Parathyroid adenoma (tissue), 2 donors: ENCODE measurements at regions not wholly inside any gene's neighbourhood (a gene's known extent, or its start where the extent isn't known, plus 50 kb on each side); places are given as distances from the start of the nearest gene placed in this dataset.

Experiments
- H2AFZ ChIP-seq: fragments of 300-600 bp; sonication (generic); one replicate; pipeline ENCODE4 v1.7.0; 2017; ENCODE audit warnings: antibody characterized with exemption, mild to moderate bottlenecking
- H3K27ac ChIP-seq: fragments of 300-600 bp; sonication (generic); one replicate; pipeline ENCODE4 v1.7.0; 2017
- H3K27me3 ChIP-seq: fragments of 300-600 bp; sonication (generic); one replicate; pipeline ENCODE4 v1.7.0; 2017; ENCODE audit warnings: low read length; ENCODE audit not compliant: control insufficient read depth, insufficient read depth
- H3K36me3 ChIP-seq: fragments of 300-600 bp; sonication (generic); one replicate; pipeline ENCODE4 v1.7.0; 2017; ENCODE audit warnings: low read length; ENCODE audit not compliant: control insufficient read depth, insufficient read depth
- H3K4me1 ChIP-seq: fragments of 300-600 bp; sonication (generic); one replicate; pipeline ENCODE4 v1.7.0; 2017; ENCODE audit warnings: control low read depth
- H3K4me2 ChIP-seq: fragments of 300-600 bp; sonication (generic); one replicate; pipeline ENCODE4 v1.7.0; 2017; ENCODE audit warnings: low read length
- H3K4me3 ChIP-seq: fragments of 300-600 bp; sonication (generic); one replicate; pipeline ENCODE4 v1.7.0; 2017; ENCODE audit warnings: low read depth, low read length
- H3K79me2 ChIP-seq: fragments of 300-600 bp; sonication (generic); one replicate; pipeline ENCODE4 v1.7.0; 2017; ENCODE audit warnings: control low read depth
- H3K9ac ChIP-seq: fragments of 300-600 bp; sonication (generic); one replicate; pipeline ENCODE4 v1.7.0; 2017; ENCODE audit warnings: mild to moderate bottlenecking
- H3K9me3 ChIP-seq: fragments of 300-600 bp; sonication (generic); one replicate; pipeline ENCODE4 v1.7.0; 2017; ENCODE audit warnings: low read length; ENCODE audit not compliant: control insufficient read depth
- CTCF ChIP-seq: fragments of 300-600 bp; sonication (generic); IDR thresholded peaks from one replicate; pipeline ENCODE4 v1.7.0; 2017; ENCODE audit warnings: antibody characterized with exemption, mild to moderate bottlenecking
- donor health status: primary hyperparathyroidism.

- Histone ChIP-seq H3K9me3 (no peaks in the 10 kb centered on the region), H3K9ac (no peak overlapping the region), H3K79me2 (no peaks in the 10 kb centered on the region), H3K4me2 (no peak overlapping the region), H2AFZ (no peak overlapping the region), H3K27ac (no peak overlapping the region), H3K4me3 (no peak overlapping the region), H3K27me3 (no peaks in the 10 kb centered on the region), H3K36me3 (no peaks in the 10 kb centered on the region), H3K4me1 (no peaks in the 10 kb centered on the region)
- TF ChIP-seq CTCF: no peak
Measured at GRCh38 chr4:180674619-180675358, 1568.4 kb upstream of the TENM3 start.

- no peak overlapping the region for H2AFZ ChIP-seq
- H3K36me3 ChIP-seq: no peaks in the 10 kb centered on the region
- no peak for TF ChIP-seq CTCF
- H3K79me2 ChIP-seq: no peaks in the 10 kb centered on the region
- H3K27me3 ChIP-seq: no peaks in the 10 kb centered on the region
- H3K9ac ChIP-seq: no peak overlapping the region
- H3K4me3 ChIP-seq: no peak overlapping the region
- no peak overlapping the region for H3K27ac ChIP-seq
- no peaks in the 10 kb centered on the region for H3K9me3 ChIP-seq
- no peak overlapping the region for H3K4me2 ChIP-seq
- H3K4me1 ChIP-seq: no peaks in the 10 kb centered on the region
Measured at GRCh38 chr4:180675359-180675650, 1567.9 kb upstream of the TENM3 start.

GRCh38 chr4:180680305-180680704, 1562.9 kb upstream of the TENM3 start:
- Histone ChIP-seq H3K79me2 (no peaks in the 10 kb centered on the region), H3K27me3 (no peaks in the 10 kb centered on the region), H3K4me2 (no peak overlapping the region), H3K4me1 (no peaks in the 10 kb centered on the region), H3K9ac (no peak overlapping the region), H2AFZ (no peak overlapping the region), H3K27ac (no peak overlapping the region), H3K4me3 (no peak overlapping the region), H3K36me3 (no peaks in the 10 kb centered on the region), H3K9me3 (no peaks in the 10 kb centered on the region)
- TF ChIP-seq CTCF: no peak

- H3K27ac ChIP-seq: no peak overlapping the region
- no peak overlapping the region for H3K4me3 ChIP-seq
- TF ChIP-seq CTCF: no peak
- H3K79me2 ChIP-seq: no peaks in the 10 kb centered on the region
- no peak overlapping the region for H2AFZ ChIP-seq
- no peak overlapping the region for H3K9ac ChIP-seq
- no peaks in the 10 kb centered on the region for H3K4me1 ChIP-seq
- H3K9me3 ChIP-seq: no peaks in the 10 kb centered on the region
- no peaks in the 10 kb centered on the region for H3K27me3 ChIP-seq
- no peak overlapping the region for H3K4me2 ChIP-seq
- no peaks in the 10 kb centered on the region for H3K36me3 ChIP-seq
Measured at GRCh38 chr4:180682776-180683175, 1560.4 kb upstream of the TENM3 start.

- no peak for TF ChIP-seq CTCF
- no peak overlapping the region for H3K4me2 ChIP-seq
- H3K36me3 ChIP-seq: no peaks in the 10 kb centered on the region
- no peak overlapping the region for H3K4me3 ChIP-seq
- no peaks in the 10 kb centered on the region for H3K27me3 ChIP-seq
- no peaks in the 10 kb centered on the region for H3K9me3 ChIP-seq
- no peaks in the 10 kb centered on the region for H3K4me1 ChIP-seq
- H3K9ac ChIP-seq: no peak overlapping the region
- H3K79me2 ChIP-seq: no peaks in the 10 kb centered on the region
- no peak overlapping the region for H3K27ac ChIP-seq
- H2AFZ ChIP-seq: no peak overlapping the region
Measured at GRCh38 chr4:180683186-180683585, 1560.0 kb upstream of the TENM3 start.
